Mesendoderm (in vitro differentiated cells): ENCODE measurements at regions not wholly inside any gene's neighbourhood (a gene's known extent, or its start where the extent isn't known, plus 50 kb on each side); places are given as distances from the start of the nearest gene placed in this dataset.

Experiments used
- DNase-seq: peaks from one replicate; pipeline ENCODE4 v3.0.0; 2013
- H2AK5ac ChIP-seq: 2 replicates; pipeline ENCODE4 v1.6.1; 2013; ENCODE audit warnings: low read length, inconsistent platforms
- H2BK120ac ChIP-seq: 2 replicates; pipeline ENCODE4 v1.6.1; 2013; ENCODE audit warnings: low read depth, mild to moderate bottlenecking, low read length, moderate library complexity, mixed read lengths
- H2BK15ac ChIP-seq: replicated peaks from 2 replicates; pipeline ENCODE4 v1.6.1; 2013; ENCODE audit warnings: low read depth, mild to moderate bottlenecking, moderate library complexity
- H2BK5ac ChIP-seq: 2 replicates; pipeline ENCODE4 v1.6.1; 2013; ENCODE audit warnings: low read length, inconsistent platforms
- H3K18ac ChIP-seq: 2 replicates; pipeline ENCODE4 v1.6.1; 2013; ENCODE audit warnings: mild to moderate bottlenecking, low read length, mixed read lengths
- H3K23ac ChIP-seq: one replicate; pipeline ENCODE4 v1.6.1; 2013; ENCODE audit warnings: low read length
- H3K27ac ChIP-seq: 2 replicates; pipeline ENCODE4 v1.5.1; 2013; ENCODE audit warnings: low read depth, mild to moderate bottlenecking, inconsistent platforms, low read length, moderate library complexity
- H3K27me3 ChIP-seq: 2 replicates; pipeline ENCODE4 v1.6.1; 2013; ENCODE audit warnings: low read length, control low read depth, mild to moderate bottlenecking, inconsistent platforms; ENCODE audit not compliant: insufficient read depth, poor library complexity
- H3K36me3 ChIP-seq: 2 replicates; pipeline ENCODE4 v1.6.1; 2013; ENCODE audit warnings: low read length, inconsistent platforms; ENCODE audit not compliant: control insufficient read depth, insufficient read depth
- H3K4ac ChIP-seq: one replicate; pipeline ENCODE4 v1.6.1; 2013; ENCODE audit warnings: low read depth, mild to moderate bottlenecking, low read length, moderate library complexity
- H3K4me1 ChIP-seq: 2 replicates; pipeline ENCODE4 v1.6.1; 2013; ENCODE audit warnings: low read depth, low read length, inconsistent platforms; ENCODE audit not compliant: control insufficient read depth
- H3K4me2 ChIP-seq: 2 replicates; pipeline ENCODE4 v1.6.1; 2013; ENCODE audit warnings: low read length
- H3K4me3 ChIP-seq: 2 replicates; pipeline ENCODE4 v1.5.1; 2013; ENCODE audit warnings: mild to moderate bottlenecking, low read length
- H3K56ac ChIP-seq: one replicate; pipeline ENCODE4 v1.6.1; 2013; ENCODE audit warnings: low read length
- H3K79me1 ChIP-seq: 2 replicates; pipeline ENCODE4 v1.6.1; 2013; ENCODE audit warnings: low read length, inconsistent platforms
- H3K79me2 ChIP-seq: 2 replicates; pipeline ENCODE4 v1.6.1; 2013; ENCODE audit warnings: mild to moderate bottlenecking, low read length; ENCODE audit not compliant: control insufficient read depth, insufficient read depth
- H3K9ac ChIP-seq: 2 replicates; pipeline ENCODE4 v1.6.1; 2013; ENCODE audit warnings: low read length, inconsistent platforms
- H4K5ac ChIP-seq: one replicate; pipeline ENCODE4 v1.6.1; 2013; ENCODE audit warnings: low read length
- H4K8ac ChIP-seq: one replicate; pipeline ENCODE4 v1.6.1; 2013; ENCODE audit warnings: low read depth, mild to moderate bottlenecking, control low read depth, low read length, moderate library complexity
- WGBS: extraction: QIAGEN DNeasy Blood & Tissue Kit; methylation state at CpG from one replicate; pipeline ENCODE4 v1.1.7; 2013; ENCODE audit warnings: low lambda C conversion rate, missing lambda C conversion rate; ENCODE audit not compliant: insufficient coverage; ENCODE audit errors: extremely low coverage; 5-methylcytosine and 5-hydroxymethylcytosine counted together

- Histone ChIP-seq H3K79me1 (no peaks in the 10 kb centered on the region), H4K5ac (no peak overlapping the region)
- WGBS = no CpG with 5 or more reads among the region's 15 CpGs
These were observed 549.8 kb downstream of the KCTD8 start for GRCh38 chr4:43898836-43899235.

GRCh38 chr4:43903456-43903855, 545.2 kb downstream of the KCTD8 start:
- Histone ChIP-seq H2BK15ac (no peak overlapping the region), H3K4me1 (no peaks in the 10 kb centered on the region), H2BK5ac (no peak overlapping the region), H3K18ac (no peak overlapping the region), H3K4me2 (no peak overlapping the region), H3K79me2 (no peaks in the 10 kb centered on the region), H3K27me3 (no peaks in the 10 kb centered on the region), H3K4ac (no peak overlapping the region), H3K79me1 (no peaks in the 10 kb centered on the region), H2BK120ac (no peak overlapping the region), H3K36me3 (no peaks in the 10 kb centered on the region), H3K9ac (no peak overlapping the region), H3K56ac (no peak overlapping the region), H4K8ac (no peak overlapping the region), H4K5ac (no peak overlapping the region), H3K4me3 (no peak overlapping the region), H2AK5ac (no peak overlapping the region), H3K23ac (no peak overlapping the region), H3K27ac (no peak overlapping the region)
- WGBS = no CpG with 5 or more reads among the region's 4 CpGs
- DNase-seq = no peak

More at GRCh38 chr4:43898836-43899235, 549.8 kb downstream of the KCTD8 start:
- no peak overlapping the region for H2AK5ac ChIP-seq
- no peaks in the 10 kb centered on the region for H3K27me3 ChIP-seq
- H3K4me3 ChIP-seq = no peak overlapping the region
- no peak overlapping the region for H4K8ac ChIP-seq
- H3K79me2 ChIP-seq = no peaks in the 10 kb centered on the region
- no peak for DNase-seq
- H3K56ac ChIP-seq = no peak overlapping the region
- H3K4ac ChIP-seq = no peak overlapping the region
- H2BK120ac ChIP-seq = no peak overlapping the region
- no peak overlapping the region for H2BK15ac ChIP-seq
- H3K9ac ChIP-seq = no peak overlapping the region
- H3K23ac ChIP-seq = no peak overlapping the region
- no peak overlapping the region for H3K18ac ChIP-seq
- no peaks in the 10 kb centered on the region for H3K36me3 ChIP-seq
- no peak overlapping the region for H2BK5ac ChIP-seq
- no peak overlapping the region for H3K4me2 ChIP-seq
- H3K27ac ChIP-seq = no peak overlapping the region
- H3K4me1 ChIP-seq = no peaks in the 10 kb centered on the region

GRCh38 chr4:43918377-43918776, 530.2 kb downstream of the KCTD8 start:
- H3K9ac ChIP-seq = no peak overlapping the region

DNA sequence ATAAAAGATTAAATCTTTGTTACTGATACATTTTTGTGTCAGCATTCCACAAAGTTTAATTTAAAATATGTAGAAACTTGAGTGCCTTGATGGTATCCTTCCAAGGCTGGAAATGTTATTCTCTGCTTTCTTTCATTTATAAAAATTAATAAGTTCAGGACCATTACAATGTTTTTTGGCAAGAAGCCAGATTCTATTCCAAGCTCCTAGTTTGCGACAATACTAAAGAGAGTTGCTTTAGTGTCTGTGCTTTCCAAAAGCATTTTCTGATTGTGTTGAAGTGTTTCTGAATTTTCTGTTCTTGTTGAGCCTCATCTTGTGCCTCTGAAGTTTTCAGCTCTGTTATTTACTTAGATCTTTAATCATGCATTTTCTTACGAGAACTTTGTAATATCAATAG, 516.2 kb downstream of the KCTD8 start:
- WGBS = no CpG with 5 or more reads among the region's 2 CpGs

More at GRCh38 chr4:43918377-43918776, 530.2 kb downstream of the KCTD8 start:
- no peak overlapping the region for H2BK15ac ChIP-seq
- H3K4me2 ChIP-seq = no peak overlapping the region
- H4K8ac ChIP-seq = no peak overlapping the region
- no peaks in the 10 kb centered on the region for H3K4me1 ChIP-seq
- no peaks in the 10 kb centered on the region for H3K79me2 ChIP-seq
- no peak overlapping the region for H3K27ac ChIP-seq
- no peak overlapping the region for H3K23ac ChIP-seq
- H2BK120ac ChIP-seq = no peak overlapping the region
- no peak overlapping the region for H2BK5ac ChIP-seq
- H3K4ac ChIP-seq = no peak overlapping the region
- H2AK5ac ChIP-seq = no peak overlapping the region
- no peak overlapping the region for H3K4me3 ChIP-seq
- no peaks in the 10 kb centered on the region for H3K36me3 ChIP-seq
- no CpG with 5 or more reads among the region's 3 CpGs for WGBS
- H3K18ac ChIP-seq = no peak overlapping the region
- no peak overlapping the region for H4K5ac ChIP-seq
- H3K27me3 ChIP-seq = no peaks in the 10 kb centered on the region
- H3K79me1 ChIP-seq = no peaks in the 10 kb centered on the region
- no peak for DNase-seq
- H3K56ac ChIP-seq = no peak overlapping the region

GRCh38 chr4:43943998-43944397, 504.6 kb downstream of the KCTD8 start:
- Histone ChIP-seq H2BK120ac (no peak overlapping the region), H3K36me3 (no peaks in the 10 kb centered on the region), H3K56ac (no peak overlapping the region), H3K27me3 (no peaks in the 10 kb centered on the region), H3K4ac (no peak overlapping the region), H3K4me2 (no peak overlapping the region), H3K9ac (no peak overlapping the region), H2BK5ac (no peak overlapping the region), H4K5ac (no peak overlapping the region), H2AK5ac (no peak overlapping the region), H4K8ac (no peak overlapping the region), H3K4me1 (no peaks in the 10 kb centered on the region), H3K4me3 (no peak overlapping the region), H3K27ac (no peak overlapping the region), H3K79me2 (no peaks in the 10 kb centered on the region), H3K23ac (no peak overlapping the region), H3K79me1 (no peaks in the 10 kb centered on the region), H2BK15ac (no peak overlapping the region), H3K18ac (no peak overlapping the region)
- DNase-seq = no peak
- WGBS = no CpG with 5 or more reads among the region's 1 CpG

More for the DNA sequence above, 516.2 kb downstream of the KCTD8 start:
- no peak overlapping the region for H3K23ac ChIP-seq
- no peak overlapping the region for H3K18ac ChIP-seq
- no peaks in the 10 kb centered on the region for H3K79me2 ChIP-seq
- no peak overlapping the region for H4K8ac ChIP-seq
- H3K56ac ChIP-seq = no peak overlapping the region
- no peak for DNase-seq
- H3K9ac ChIP-seq = no peak overlapping the region
- no peak overlapping the region for H2BK5ac ChIP-seq
- no peaks in the 10 kb centered on the region for H3K27me3 ChIP-seq
- no peak overlapping the region for H2BK120ac ChIP-seq
- no peak overlapping the region for H2BK15ac ChIP-seq
- H3K4me3 ChIP-seq = no peak overlapping the region
- H2AK5ac ChIP-seq = no peak overlapping the region
- H3K4ac ChIP-seq = no peak overlapping the region
- H3K4me2 ChIP-seq = no peak overlapping the region
- no peaks in the 10 kb centered on the region for H3K4me1 ChIP-seq
- H3K79me1 ChIP-seq = no peaks in the 10 kb centered on the region
- H3K36me3 ChIP-seq = no peaks in the 10 kb centered on the region
- no peak overlapping the region for H4K5ac ChIP-seq
- no peak overlapping the region for H3K27ac ChIP-seq

DNA sequence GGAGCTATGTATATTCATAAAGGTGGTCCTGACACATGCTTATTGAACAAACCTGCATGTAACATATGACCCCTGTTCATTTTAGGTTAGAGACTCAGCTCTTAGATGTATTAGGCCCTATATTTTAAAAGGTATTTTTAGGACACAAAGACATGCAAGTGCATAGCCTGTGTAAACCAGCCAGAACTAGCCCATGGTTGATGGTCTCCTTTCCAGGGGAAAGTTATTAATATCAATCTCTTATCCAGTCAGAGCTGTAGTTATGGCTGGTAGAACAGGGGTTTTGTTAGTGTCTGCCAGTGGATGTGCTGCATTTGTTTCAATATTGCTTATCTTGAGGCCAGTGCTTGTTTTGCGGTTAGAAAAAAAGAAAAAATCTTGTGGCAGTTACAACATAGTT, 488.6 kb downstream of the KCTD8 start:
- no peaks in the 10 kb centered on the region for H3K79me1 ChIP-seq
- H3K4me3 ChIP-seq = no peak overlapping the region
- no CpG with 5 or more reads among the region's 1 CpG for WGBS
- H2BK5ac ChIP-seq = no peak overlapping the region
- H3K36me3 ChIP-seq = no peaks in the 10 kb centered on the region
- H3K18ac ChIP-seq = no peak overlapping the region
- no peak for DNase-seq
- no peaks in the 10 kb centered on the region for H3K79me2 ChIP-seq
- no peak overlapping the region for H2BK15ac ChIP-seq
- H2AK5ac ChIP-seq = no peak overlapping the region
- no peak overlapping the region for H4K5ac ChIP-seq
- no peak overlapping the region for H4K8ac ChIP-seq
- no peak overlapping the region for H3K4me2 ChIP-seq
- no peak overlapping the region for H3K56ac ChIP-seq
- no peaks in the 10 kb centered on the region for H3K27me3 ChIP-seq
- H3K23ac ChIP-seq = no peak overlapping the region
- no peak overlapping the region for H3K9ac ChIP-seq
- no peak overlapping the region for H2BK120ac ChIP-seq
- no peak overlapping the region for H3K27ac ChIP-seq
- no peak overlapping the region for H3K4ac ChIP-seq
- no peaks in the 10 kb centered on the region for H3K4me1 ChIP-seq
